Right forelimb (tissue), 1 donor: ENCODE measurements at regions not wholly inside any gene's neighbourhood (a gene's known extent, or its start where the extent isn't known, plus 50 kb on each side); places are given as distances from the start of the nearest gene placed in this dataset.

Experiments used
- DNase-seq: peaks from one replicate; pipeline ENCODE4 v3.0.0-alpha.2; 2018

DNA sequence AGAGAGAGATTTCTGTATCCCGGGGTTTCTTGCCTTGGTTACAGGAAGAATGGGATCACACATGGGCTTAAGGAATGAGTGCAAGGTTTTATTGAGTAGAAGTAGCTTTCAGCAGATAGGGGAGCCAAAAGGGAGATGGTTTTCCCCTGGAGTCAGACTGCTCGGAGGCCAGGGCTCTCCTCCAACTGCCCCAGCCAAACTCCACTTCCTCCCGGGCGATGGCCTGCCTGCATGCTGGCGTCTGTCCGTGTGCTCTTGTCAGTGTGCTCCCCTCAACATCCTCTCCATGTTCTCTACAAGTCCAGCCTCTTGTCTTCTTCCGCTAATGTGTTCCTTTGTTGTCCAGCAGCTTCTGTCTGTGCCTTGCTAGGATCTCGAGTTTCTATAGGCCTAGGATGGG, 421.3 kb upstream of the ADGRL2 start:
- DNase-seq: no peak

DNA sequence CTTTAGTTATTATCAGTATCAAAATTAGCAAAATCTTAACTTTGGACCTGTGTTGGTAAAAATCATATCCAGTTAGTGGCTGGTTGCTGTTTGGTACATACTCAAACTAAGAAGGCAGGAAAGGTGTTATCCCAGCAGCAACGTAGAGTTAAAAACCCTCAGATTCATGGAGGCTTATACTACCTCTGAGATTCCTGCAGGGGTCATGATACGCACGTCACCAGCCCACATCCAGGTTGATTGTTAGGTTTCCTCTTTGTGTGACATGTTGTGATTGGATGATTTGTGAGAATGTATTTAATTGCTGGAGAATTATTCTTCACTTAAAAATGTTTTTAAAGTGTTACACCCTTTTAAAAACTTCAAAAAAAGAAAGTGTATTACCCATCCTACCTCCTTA, 423.3 kb upstream of the ADGRL2 start:
- DNase-seq: no peak

DNA sequence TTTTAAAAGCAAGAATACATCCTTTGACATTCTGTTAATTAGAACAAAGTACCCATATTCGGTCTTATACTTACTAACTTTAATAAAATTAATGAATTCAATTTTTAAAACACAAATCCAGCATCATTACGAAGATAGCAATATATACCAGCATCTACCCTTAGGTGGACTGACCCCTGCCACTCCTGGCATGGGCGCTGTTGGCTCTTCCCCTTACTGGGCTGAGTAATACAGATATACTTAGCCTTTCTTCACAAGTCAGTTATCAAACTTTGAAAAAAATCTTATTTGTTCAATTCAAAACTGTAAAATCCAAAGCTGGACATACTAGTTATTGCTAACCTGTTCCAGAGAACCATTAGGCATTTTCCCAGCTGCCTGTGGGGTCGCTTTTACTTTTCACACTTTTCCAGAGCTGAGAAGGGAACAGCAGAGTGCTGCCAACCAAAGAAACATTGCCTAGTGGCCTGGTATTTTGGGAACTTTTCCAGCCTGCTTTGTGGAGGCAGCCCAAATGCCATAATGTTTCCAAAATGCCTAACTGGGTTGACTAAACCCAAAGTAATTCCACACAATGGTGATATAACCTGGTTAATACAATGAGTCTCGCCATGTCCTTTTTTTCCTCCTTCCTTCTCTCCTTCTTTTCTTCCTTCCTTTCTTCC, 424.7 kb upstream of the ADGRL2 start:
- DNase-seq: no peak

DNA sequence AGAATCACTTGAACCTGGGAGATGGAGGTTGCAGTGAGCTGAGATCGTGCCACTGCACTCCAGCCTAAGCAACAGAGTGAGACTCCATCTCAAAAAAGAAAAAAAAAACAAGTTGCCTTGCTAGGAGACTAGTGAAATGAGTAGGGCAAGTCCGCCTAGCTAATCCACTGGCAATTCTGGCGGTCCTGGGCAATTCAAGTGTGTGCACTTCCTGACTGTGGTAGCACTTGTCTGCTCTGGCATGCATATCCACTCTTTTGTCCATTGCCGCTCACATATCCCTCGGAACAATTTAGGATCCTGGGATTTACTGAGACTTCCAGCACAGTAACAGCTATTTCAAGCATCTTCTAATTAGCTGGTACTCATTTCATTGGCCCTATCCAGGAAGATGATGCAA, 426.3 kb upstream of the ADGRL2 start:
- DNase-seq: no peak

DNA sequence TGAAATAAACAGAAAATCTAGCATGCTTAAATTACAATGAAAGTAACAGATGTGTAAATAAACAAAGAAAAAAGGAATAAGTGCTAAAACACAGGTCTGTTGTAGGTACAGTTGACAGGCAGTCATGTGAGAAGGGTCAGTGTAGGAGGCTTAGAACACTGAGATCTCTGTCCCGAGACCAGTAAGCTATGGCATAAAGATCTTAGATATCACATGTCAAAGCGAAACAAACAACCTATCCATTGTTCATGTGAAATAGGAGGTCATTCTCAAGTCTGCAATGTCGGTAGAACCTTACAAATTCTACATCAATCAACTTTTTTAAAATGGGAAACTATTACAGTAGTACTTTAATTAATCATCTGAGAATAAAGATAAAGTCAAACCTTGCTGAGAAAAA, 428.9 kb upstream of the ADGRL2 start:
- DNase-seq: no peak

DNA sequence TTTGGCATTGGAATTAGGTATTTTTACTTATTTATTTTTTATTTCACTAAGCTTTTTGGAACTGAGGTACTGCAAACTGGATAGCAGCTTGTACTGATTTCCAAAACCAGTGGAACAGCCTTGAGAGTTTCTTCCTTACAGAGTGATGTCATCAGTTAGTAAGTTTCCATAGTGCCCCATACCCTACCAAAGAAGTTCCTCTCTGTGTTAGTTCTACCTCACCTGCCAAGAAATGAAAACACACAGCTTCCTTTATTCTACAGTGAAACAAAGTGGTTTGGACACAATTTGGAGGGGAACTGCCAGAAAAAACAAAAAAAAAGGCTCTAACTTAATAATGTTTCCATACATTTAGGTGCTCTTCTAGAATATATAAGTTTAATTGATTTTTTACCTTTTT, 430.9 kb upstream of the ADGRL2 start:
- DNase-seq: no peak

DNA sequence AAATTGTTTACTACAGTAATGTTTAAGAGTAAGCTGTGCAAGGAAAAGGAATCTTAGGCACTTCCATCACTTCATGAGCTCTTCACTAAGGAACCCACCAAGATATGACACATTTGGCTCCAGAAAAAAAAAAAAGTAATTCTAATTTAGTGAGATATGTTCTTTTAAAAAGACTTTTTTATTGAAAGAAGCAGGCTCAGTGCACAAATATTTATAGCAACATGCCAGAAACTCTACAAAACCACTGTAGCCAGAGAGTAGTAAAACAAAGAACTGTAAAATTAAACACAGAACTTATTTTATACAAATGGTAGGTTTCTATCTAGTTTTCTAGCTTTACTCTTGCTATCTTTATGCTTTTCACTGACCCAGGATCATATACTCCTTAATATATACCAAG, 434.6 kb upstream of the ADGRL2 start:
- no peak for DNase-seq

DNA sequence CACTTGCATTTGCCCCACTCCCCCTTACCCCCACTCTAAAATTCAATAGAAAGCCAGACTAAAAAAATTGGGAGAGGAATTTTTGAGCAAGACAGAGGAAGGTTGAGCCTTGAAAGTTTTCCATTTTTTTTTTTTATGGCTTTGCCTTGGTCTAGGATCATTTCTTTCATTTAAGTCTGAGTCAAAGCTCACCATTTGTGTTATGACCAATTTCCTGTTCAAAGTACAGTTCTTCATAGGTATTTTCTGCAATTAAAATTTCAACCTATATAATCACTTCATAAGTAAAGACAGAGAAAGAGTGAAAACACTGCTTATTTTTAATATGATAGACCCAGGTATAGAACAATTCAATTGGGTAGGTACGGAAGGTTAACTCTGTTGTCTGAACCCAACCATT, 436.6 kb upstream of the ADGRL2 start:
- no peak for DNase-seq

DNA sequence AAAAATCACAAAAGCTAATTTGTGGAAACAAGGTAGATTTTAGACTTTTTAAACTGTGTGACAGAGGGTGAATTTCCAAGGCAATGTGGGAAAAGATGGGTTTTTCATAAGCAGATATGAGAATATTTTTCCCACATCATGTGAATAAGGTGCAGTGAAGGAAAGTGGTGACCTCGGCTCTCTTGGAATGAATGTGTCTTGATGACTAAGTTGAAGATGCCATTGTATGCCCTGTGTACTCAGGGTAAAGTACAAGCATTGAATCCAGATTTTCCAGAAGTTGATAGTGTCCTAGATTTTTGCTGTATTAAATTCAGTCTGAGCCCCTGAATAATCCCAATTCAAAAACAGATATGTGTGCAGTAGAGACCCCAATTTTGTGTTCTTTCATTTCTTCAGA, 442.6 kb upstream of the ADGRL2 start:
- DNase-seq: no peak

DNA sequence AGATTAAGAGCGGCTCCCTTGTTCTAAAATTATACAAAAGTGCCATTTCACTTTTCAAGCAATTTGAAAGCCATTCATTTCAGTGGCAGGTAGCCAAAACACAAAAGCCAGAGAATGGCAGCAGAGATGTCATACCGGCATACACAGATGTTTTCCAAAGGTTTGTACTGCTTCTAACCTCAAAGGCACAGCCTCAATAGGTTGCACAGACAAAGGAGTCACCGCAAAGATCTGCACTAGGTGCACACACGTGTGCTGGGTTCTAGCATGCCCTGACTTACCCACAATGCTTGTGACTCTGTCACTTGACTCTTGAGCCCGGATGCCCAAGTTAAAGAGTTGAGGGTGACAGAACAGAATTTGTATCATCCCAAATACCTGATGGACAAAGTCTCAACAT, 448.9 kb upstream of the ADGRL2 start:
- no peak for DNase-seq

DNA sequence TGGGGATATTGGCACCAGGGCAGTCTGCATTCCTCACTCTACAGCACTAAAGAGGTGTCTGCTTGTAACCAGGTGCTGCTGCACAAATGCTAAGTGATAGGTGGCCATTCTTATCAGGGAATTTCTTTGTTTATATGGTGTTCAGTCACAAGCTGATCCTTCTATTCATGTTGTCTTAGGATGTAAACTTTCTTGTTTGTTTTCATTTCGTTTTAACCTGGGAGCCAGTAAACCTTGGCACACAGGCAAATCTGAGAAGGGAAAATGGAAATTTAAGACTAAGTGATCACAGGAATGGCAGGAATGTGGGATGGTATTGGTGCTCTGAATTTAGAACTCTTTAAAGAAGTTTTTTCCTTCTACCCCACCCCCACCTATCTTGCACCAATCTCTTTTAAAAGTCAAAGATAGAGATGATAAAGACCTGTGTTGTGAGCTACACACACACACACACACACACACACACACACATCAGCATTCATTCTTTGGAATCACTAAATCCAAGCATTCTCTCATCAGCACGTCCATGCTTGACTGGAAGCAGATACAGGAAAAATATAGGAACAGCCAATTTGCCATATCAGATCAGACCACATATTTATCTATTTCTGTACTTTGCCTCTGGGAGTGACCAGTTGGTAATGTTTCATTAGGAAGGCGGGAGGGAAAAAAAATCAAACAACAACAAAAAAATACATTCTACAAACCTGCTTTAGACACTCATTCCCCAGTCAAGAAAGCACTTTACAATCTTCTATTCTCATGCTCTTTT, 451.4 kb upstream of the ADGRL2 start:
- no peak for DNase-seq

DNA sequence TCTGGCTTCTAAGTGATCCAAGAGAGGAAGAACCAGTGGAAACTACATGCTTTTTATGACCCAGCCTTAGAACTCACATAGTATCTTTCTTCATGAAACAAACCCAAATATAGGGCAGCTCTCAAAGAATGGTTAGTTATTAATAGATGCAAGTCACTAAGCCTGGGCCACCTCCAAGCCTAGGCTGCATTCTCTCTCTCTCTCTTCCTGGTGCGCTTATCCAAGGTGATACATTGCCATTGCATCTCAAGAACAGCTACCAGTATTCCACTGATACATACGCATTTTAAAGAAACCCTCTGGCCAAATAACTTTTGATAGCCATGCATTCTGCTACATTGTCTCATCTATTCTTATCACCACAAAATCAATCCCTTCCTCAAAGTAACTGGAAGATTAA, 455.6 kb upstream of the ADGRL2 start:
- no peak for DNase-seq

DNA sequence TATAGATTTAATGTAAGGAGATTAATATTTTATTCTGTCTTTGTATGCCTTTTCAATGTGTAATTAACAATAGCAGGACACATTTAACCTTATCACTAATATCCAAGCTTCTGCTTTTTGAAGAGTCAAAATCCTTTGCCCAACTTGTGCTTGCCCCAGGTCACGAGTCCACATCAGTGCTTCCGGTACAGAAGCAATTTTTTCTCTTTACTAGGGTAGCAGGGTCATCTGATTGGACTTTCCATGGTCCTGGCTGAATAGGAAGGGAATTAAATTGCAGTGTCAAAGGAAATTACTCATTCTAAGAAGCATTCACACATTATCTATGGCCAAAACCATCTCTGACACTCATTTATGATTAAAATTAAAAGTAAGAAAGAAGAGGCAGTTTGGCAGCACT, 460.5 kb upstream of the ADGRL2 start:
- no peak for DNase-seq

DNA sequence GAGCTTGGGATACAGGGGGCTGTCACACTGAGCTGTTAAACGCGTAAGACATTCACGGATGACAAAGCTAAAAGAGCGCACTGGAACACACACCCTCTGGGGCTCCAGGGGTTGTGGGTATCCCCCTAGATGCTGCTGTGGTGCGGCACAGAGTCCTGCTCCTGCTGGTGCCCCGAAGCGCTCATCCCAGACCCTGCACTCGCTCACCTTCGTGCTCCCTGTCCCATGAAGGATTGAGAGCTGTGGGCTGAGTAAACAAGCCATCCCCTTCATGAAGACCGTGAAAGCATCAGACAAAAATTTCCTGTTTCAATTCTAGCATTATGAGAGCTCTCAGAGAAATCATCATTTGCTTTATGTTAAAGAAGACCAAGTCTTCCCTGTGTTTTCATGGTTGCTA, 463.5 kb upstream of the ADGRL2 start:
- DNase-seq: no peak

DNA sequence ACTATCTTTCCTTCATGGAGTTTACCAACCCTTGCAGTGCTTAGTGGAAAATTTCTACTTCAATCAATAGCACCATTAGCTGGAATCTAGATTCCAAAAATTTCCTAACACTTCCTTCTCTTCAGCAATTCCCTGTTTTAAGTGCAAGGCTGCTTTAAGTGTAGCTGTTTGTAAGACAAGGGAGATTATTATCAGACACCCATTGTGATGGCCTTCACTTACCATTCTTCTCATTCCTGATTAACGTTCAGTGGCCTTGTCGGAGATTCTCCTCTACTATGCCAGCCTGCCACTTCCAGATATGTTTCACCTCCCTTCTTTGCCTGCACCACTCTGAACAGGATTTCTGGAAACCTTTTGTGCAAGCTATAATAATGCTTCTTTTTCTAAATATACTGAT, 464.9 kb upstream of the ADGRL2 start:
- no peak for DNase-seq

DNA sequence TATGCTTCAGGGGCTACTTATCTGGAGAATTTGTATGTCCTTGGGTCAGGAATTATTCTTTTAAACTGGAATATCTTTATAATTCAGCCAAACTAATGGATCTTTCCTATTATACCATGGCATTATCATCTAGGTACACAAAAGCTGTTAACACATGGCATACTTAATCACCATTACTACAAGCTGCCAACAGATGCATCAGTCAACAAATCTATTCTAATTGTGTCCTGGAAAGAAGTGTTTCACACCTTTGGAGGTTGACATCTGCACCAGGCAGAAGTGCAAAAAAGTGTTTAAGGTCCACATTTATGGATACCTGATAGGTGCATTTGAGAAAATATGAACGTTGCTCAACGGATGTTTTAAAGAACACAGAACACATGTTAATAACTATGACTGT, 470.2 kb upstream of the ADGRL2 start:
- no peak for DNase-seq

DNA sequence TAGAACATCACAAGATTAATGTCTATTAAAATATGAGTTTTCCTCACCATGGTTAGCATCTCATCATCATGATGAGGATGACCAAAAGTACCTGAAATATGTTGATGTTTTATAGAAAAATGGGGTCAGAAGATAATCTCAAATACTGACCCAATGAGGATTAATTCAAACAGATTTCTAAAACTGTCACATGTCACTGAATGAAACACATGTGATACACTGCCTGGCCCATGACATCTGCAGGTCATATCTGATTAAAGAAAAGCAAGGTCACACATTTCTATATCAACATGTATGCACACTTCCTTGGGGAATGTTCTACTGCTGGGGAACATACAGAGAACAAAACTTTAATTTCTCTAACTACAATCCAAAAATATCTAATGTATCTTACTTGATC, 470.6 kb upstream of the ADGRL2 start:
- no peak for DNase-seq

DNA sequence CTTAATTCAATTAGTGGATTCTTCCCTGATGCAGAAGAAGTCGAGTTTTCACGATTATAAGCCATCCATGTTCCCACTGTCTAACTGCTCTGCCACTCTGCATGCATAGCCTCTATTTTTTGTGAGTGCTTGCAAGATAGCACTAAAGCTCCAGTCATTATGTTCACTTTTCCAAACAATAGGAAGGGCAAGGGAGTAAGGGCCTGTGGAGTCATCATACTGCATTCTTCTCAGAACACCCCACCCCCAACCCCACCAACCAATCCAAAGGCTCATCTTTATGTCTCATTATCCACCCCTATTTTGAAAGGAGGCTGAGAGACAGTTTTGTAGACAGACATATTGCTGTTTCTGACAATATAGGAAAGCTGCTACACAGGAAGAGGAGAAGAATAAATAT, 471.7 kb upstream of the ADGRL2 start:
- no peak for DNase-seq

DNA sequence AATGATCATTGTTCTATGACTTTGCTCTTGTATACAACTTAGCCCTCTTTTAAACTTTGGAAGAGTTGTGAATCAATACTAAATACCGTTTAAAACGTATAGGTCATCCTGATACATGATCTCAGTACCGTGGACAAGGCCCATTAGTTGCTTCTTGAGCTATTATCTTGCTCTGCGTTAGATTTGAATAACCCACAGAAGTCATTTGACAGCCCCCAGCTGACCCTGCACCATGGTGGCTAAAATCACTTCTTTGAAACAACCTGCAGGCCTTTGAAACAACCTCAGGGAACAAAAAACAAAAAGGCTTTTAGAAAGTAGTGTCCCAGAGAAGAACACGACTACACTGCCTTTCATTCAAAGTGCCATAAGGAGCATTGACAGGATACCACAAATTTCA, 473.0 kb upstream of the ADGRL2 start:
- no peak for DNase-seq

DNA sequence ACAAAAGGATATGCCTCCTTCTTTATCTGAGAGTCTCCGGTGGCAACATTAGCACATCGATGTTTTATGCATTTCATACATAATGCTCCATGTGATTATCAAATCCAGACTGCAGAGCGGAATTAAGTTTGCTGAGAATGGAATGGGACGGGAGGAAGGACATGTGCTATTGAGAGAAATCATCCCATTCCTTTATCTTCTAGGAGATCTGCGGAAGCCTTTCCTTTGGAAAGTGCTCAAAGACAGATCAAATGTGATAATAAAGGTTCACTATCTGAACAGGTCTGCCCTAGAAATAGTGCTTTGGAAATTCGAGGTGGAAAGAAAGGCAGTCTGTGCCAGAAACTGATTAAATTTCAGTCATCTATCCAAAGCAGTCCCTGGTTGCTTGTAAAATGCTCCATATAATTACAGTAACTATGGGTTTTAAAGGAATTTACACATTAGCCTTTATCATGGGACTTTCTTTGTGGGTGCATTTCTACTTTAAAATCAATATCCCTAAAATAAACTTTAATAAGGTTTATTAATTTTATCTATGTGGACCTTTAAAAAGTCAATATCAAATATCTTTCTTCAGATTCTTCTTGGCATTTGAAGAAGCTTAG, 473.5 kb upstream of the ADGRL2 start:
- no peak for DNase-seq

DNA sequence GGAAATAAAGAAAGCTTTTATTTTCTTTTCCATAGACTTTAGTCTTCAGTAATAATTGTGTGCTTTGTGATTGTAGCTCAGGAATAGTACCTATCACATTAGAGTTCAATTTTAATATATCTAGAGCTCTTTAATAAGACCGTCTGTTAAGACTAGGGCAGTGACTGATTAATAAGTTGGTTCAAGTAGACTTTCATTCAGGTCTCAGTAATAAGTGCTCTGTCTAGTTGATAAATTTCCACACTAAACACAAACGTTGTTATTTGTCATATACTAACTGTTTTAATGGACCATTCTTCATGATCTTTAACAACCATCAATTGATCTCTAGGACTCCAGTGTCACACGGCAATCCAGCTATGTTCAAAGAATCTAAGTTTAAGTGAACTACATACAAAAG, 474.5 kb upstream of the ADGRL2 start:
- DNase-seq: no peak

DNA sequence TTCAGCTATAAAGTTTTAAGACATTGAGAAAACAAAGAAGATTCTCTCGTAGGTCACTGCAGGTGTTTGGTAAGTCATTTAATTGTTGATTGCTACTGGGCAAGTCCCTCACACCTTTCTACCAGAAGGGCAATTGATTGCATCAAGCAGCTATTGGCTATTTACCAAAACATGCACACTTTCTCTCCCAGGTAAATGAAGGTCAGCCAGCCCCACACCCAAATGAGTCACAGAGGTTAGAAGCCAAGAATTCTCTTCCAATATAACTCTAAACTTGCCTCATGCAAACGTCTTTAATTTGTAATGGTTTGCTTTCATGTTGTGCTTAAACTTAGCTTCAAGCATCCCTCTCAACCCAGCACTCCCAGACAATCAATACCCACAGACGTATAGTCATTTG, 475.3 kb upstream of the ADGRL2 start:
- no peak for DNase-seq

DNA sequence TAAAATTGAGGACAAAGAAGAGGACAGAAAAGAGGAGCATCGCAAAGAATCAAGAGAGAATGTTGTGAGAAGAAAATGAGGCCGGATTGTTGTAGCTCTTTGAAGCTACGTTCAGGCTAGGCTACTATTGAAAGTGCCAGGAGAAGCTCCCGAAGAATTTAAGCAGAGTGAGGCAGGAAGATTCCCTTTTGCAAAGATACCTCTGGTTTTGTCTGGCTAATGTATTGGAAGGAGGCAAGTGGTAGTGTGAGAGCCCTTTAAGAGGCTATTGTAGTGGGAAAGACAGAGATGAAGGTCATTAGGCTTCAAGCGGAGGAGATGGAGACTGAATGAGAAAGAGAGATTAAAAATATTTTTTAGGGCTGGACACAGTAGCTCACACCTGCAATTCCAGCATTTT, 476.9 kb upstream of the ADGRL2 start:
- DNase-seq: no peak

DNA sequence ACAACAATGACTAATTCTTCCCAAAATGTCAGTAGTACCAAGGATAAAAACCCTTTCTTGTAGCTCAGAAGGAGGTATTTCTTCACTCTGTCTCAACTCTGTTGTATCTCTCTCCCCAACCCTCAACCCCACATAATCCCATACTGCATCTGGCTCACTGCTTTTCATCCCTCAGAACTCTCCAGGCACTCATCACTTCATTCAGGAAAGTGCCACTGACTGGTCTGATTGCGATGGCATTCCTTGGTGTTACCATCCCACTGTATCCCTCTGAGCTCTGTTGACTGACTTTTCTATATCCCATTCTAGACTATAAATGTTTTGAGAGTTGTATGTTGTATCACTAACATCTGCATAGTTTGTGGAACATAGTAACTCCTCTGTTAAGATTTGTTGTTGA, 483.5 kb upstream of the ADGRL2 start:
- no peak for DNase-seq
